PC-9 (cell line): ENCODE measurements at regions not wholly inside any gene's neighbourhood (a gene's known extent, or its start where the extent isn't known, plus 50 kb on each side); places are given as distances from the start of the nearest gene placed in this dataset.

Experiments used
- EZH2 ChIP-seq: fragments of 200-600 bp; sonication (generic); IDR thresholded peaks from 2 replicates; pipeline ENCODE4 v1.8.0; 2017; ENCODE audit warnings: antibody characterized with exemption, low read depth
- TF ChIP-seq, protein P1 (sequence below): fragments of 200-600 bp; sonication (generic); conservative IDR thresholded peaks from 2 replicates; pipeline ENCODE4 v1.6.1; 2017; ENCODE audit warnings: mixed run types, antibody characterized with exemption, mild to moderate bottlenecking, moderate library complexity

DNA sequence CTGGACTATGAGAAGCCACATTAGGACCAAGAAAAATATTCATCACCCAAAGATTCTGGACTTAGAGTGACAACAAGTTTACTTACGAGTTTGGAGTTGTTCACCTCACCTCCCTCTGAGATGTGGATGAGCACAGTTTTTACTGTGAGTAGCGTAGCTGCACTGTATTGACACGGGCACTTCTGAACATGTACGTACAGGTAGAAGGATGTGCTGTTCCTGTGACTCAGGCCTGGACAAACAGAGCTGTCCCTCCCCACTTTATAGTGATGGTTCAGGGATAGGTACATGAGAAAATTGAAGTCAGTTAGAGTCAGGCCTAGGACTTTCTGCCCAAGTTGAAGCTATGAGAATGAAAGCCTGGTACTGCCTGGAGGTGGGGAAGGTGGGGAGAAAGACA, 80.9 kb upstream of the DYNC1I1 start:
- TF ChIP-seq, protein P1, sequence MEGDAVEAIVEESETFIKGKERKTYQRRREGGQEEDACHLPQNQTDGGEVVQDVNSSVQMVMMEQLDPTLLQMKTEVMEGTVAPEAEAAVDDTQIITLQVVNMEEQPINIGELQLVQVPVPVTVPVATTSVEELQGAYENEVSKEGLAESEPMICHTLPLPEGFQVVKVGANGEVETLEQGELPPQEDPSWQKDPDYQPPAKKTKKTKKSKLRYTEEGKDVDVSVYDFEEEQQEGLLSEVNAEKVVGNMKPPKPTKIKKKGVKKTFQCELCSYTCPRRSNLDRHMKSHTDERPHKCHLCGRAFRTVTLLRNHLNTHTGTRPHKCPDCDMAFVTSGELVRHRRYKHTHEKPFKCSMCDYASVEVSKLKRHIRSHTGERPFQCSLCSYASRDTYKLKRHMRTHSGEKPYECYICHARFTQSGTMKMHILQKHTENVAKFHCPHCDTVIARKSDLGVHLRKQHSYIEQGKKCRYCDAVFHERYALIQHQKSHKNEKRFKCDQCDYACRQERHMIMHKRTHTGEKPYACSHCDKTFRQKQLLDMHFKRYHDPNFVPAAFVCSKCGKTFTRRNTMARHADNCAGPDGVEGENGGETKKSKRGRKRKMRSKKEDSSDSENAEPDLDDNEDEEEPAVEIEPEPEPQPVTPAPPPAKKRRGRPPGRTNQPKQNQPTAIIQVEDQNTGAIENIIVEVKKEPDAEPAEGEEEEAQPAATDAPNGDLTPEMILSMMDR = no peak
- TF ChIP-seq EZH2 = no peak
